ENCODE measurements at regions not wholly inside any gene's neighbourhood (a gene's known extent, or its start where the extent isn't known, plus 50 kb on each side); places are given as distances from the start of the nearest gene placed in this dataset.

DNA sequence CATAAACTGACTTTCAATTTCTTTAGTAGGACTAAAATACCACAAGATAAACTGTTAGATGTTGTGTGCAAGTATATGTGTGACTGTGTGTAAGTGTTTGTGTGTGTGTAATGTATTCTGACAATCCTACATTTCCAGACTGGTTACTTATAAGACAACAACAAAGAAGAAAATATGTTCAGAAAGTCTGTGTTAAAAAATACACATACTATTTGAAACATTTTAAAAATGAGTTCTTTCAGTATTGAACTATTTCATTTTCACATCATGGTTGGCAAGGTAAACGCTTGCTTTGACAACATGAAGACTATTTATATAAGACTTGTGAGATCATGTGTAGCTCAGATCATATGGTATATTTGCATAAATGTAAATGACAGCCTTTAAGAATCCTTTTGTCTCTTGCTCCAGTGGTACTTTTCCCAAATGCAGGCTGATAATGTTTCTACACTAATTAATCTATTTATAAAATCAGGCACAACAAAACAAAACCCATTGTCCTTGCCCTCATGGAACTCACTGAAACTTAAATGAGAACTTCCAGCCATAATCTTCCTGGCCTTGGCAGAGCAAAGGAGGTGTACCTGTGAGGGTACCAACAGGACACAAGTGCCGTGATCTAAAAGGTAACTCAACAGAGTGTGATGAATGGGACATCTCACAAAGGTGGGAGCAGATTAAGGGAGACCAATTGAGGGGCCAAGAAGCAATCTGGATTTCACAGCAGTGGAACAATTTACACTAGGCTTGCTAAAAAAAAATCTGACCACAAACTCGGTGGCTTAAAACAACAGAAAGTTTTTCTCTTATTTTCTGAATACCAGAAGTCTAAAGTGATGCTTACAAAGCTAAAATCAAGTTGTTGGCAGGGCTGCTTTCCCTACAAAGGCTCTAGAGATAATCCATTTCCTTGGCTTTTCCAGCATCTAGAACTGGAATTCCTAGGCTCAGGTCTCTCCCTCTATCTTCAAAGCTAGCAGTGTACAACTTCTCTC is 349.0 kb downstream of the TBC1D4 start:
- no peak for DNase-seq (ENCODE audit: low read depth)

DNA sequence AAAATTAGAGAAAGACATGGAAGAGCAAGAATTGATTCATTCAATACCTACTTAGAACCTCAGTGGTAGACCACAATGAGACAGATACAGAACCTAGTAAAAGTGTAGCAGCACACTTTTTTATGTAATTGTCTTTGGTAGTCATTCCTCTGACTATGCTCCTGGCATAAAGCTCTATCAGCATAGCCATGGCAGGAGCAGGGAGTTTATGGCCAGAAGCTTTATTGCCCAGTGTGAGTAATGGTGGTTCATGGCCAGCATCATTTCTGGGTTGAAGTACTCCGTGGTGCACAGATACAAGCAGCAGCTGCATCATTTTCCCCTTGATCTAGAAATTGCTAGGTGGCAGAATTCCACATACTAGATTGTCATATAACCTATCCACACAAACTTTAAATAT is 352.6 kb downstream of the TBC1D4 start:
- DNase-seq (ENCODE audit: low read depth) = peak; percentile 37

DNA sequence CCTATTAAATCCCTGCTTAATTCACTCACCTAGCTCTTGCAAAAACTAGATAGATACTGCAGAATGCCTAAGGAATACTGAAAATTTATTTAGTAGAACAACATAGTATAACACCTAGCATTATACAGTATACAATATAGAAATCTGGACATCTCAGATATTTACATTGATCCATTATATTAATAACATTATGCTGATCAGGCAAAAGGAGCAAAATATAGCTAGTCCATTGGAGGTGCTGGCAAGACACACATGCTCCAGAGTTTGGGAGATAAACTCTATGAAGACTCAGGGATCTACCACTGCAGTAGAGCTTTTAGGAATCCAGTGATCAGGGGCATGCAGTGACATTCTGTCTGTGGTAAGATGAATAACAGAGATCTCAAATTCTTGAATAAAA is 357.6 kb downstream of the TBC1D4 start:
- DNase-seq (ENCODE audit: low read depth) = no peak

DNA sequence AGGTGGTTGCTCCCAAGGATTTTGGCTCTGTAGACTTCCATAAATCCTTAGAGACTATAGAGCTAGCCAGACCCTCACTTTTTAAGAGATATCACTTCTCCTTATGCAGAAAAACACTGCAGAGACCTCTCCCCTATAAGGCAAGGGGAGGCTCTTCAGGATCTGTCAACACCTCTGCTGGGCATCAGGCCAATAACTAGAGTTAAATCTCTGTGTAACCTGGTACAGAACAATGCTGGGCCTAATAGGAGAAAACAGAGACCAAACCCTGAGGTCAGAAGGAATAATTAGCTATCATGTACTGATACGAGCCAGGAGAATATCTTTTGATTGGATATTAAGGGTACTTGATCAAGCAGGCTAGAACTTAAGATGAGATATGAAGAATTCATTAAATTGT is 358.5 kb downstream of the TBC1D4 start:
- DNase-seq (ENCODE audit: low read depth) = no peak

DNA sequence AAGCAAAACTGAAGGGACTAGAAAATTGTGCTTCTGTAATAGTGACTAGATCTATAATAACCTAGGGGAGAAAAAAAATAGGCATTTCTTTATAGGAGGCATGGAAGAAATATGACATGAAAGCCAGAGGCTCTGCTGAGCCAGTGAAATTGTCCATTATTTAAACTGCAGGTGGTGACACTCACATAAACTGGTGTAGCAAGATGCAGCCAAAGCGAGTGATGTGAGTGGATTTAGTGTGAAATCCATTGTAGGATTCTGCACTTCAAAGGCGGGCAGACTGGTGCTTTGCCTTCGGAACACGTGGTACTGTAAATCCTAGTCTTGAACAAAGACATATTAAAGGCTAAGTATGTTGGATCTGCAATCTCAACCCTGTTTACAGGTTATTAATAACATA is 361.9 kb downstream of the TBC1D4 start:
- no peak for DNase-seq (ENCODE audit: low read depth)

DNA sequence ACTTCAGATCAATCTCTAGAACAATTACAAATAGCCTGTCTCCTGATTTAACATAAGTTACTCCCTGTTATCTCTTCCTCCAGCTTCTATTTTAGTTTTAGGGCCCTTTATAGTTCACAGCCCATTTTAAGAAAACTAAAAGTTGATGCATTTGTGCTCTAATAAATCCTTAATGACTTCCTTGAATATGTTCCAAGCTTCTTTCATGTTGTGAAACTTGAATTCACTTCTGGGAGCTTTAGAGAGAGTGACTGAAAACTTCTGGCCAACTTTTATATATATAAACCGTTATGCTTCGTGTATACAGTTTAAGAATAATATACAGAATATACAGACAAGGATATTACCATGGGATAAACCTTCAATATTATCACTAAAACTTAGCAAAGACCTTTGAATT is 366.8 kb downstream of the TBC1D4 start:
- no peak for DNase-seq (ENCODE audit: low read depth)

DNA sequence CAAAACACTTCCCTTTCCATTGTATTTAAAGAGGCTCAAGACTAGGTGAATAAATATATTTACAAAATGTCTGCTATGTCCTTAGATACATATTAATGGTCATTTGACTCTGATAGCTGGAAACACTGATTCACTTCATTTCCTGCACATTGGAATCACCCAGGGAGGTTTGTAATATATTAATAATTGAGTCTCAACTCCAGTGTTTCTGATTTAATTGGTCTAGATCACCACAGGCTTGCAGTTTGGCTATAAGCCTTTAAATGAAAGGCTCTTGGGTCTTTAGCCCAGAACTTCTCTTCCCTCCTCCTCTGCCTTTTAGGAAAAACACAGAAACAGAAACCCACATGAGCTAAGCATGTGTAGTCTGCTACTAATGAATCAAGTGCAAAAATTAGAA is 378.0 kb downstream of the TBC1D4 start:
- DNase-seq (ENCODE audit: low read depth) = no peak

DNA sequence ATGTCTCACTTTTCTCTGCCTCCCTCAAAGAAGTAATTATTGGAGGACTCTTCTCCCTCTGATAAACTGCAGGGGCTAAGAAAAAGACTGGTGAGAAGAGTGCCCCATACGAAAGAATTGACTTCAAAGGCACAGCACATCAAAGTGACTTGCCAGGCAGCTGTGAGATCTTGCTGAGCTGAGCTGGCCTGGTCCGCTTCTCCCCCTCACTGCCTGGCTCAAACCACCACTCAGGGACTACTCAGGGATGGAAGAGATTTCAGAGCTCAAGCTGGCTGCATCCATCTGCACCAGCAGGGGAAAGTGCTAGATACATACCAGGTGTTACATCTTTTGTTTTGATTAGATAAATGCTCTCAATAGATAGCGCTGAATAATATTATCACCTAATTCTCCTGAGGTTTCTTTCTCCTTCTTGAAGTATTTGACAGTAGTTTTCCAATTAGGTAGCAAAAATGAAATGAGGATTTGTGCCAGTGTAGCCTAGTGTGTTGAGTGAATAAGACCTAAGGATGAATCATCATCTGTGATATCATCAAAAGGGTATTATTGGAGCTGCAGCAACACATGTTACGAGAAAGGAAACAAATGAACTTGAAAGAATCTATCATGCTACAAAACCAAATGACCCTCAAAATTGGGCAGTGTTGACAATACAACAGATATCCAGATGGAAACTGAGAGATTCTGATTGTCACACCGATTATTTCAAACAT is 379.8 kb downstream of the TBC1D4 start:
- peak; percentile 22 for DNase-seq (ENCODE audit: low read depth)

DNA sequence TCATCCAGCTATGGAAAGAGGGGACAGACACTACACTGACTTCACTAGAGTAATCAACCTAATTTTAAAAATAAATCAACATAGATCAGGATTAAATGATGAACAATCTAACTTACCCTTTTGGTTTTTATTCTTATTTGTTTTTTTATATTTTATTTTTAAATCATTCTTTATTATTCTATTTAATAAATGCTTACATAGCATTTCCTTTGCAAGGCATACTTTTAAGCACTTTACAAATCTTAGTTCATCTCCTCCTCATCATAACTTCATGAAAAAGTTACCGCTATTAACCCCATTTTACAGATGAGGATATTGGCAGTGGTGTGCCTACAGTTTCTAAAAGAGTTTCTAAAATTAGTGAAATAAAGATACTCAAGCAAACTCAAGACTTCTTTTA is 380.6 kb downstream of the TBC1D4 start:
- DNase-seq (ENCODE audit: low read depth) = no peak

DNA sequence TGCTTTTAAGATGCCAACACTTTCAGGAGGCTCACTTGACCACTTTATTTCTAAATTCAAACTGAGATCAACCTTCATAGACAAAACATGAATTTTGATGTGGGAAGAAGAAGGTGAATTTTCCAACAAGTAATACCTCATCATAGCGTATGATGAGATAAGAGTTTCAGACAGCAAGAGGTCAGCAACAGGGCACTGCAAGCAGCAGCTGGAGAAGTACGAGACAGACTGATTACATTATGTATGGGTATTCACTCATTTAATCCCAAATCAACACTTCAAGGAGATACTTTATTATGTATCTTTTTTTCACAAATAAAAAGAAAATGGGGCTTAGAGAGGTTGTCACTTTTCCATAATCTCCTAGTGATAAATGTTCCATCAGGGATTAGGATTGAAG is 389.8 kb downstream of the TBC1D4 start:
- no peak for DNase-seq (ENCODE audit: low read depth)

DNA sequence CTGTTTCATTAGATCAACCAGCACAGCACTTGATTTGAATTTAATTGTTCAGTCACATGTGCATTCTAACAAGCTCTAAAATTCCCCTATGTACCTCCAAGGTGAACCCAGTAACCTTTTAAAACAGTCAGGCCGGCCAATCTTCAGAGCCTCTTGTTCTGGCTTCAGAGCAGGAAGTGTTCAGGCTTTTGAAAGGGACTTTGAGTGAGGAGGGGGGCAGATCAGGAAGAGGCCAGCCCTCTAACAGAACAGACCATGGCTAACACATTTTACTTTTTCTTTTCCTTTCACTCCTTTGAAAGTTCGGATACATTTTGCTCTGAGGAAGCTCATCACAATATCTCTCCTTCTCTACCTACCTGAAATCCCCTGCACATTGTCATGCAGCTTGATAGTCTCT is 390.3 kb downstream of the TBC1D4 start:
- DNase-seq (ENCODE audit: low read depth) = no peak

DNA sequence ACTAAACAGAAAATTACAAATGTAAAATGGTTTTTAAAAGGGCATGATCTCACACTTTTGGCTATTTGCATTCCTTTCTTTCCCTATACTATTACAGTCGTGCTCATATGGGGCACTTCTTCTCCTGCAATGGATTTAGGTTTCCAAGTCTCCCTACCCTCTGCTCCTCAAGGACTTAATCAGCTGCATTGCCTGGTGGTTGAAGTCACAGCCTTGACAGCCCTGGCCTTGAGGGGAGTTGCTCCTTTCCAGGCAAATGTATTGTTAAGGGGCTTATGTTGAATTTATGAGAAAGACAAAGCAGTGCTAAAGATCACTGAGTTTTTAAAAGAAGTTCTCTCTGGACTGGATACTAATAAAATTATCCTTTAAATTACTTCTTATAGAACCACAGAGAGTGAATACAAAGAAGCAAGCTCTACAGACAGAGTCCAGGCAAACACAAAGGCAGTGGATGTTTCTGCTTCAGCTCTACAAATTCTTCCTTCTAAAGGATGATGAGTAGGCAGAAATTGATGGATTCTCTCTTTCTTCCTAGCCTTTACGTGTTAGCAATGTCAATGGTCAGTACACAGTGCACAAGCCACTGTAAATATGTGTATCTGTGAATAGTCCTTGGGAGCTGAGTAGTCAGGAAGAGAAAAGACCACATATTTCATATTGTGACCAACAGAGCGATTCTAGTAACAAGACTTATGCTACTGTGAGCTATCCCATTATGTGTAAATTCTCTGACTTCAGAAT is 390.9 kb downstream of the TBC1D4 start:
- no peak for DNase-seq (ENCODE audit: low read depth)

DNA sequence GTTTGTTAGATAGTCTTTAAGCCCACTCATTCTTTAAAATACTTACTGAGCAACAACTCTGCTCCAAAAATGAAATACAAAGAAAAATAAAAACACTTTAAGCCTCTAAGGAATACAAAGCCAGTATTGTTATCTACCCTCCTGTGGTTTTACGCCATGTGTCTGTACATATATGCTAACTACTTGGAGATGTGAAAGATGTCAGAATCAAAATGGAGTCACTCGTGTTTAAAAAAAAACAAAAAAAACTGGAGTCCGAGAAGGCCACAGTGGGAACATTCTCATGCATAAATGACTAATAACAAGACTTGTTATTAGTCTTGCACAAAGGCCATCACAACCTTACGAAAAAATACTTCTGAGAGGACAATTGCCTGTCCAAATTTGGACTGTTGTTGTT is 393.1 kb downstream of the TBC1D4 start:
- no peak for DNase-seq (ENCODE audit: low read depth)

DNA sequence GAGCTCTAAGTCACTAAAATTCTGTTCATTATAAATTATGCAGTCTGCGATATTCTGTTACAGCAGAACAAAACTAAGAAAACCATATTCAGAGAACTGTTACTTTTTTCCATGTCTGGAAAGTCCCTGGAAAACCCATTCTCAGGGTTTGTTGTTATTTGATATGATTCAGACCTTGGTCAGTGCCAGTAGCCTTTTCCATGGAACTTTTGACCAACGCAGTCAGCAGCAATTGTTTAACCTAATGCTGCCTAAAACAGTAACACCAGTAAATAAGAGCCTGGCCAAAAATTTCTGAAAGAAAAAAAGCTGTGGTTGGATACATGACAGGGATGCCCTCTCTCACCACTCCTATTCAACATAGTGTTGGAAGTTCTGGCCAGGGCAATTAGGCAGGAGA is 402.7 kb downstream of the TBC1D4 start:
- peak; percentile 31 for DNase-seq (ENCODE audit: low read depth)

DNA sequence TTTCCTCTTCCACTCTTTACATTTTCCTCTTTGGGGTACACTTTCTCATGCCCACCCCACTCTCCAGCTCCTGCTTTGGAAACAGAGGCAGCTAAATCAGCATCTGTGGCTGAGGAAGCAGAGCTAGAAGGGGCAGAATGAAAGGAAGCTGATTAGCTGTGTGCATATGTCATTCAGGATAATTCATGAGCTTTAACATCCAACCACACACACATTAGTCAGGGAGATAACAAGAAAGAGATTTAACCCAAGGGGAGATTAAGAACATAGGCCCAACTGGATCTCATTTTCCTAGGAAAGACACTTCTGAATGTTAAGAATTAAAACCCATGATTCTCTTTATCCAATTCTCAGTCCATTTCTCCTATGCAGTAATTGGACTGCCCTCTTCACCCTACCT is 405.5 kb downstream of the TBC1D4 start:
- DNase-seq (ENCODE audit: low read depth) = no peak

DNA sequence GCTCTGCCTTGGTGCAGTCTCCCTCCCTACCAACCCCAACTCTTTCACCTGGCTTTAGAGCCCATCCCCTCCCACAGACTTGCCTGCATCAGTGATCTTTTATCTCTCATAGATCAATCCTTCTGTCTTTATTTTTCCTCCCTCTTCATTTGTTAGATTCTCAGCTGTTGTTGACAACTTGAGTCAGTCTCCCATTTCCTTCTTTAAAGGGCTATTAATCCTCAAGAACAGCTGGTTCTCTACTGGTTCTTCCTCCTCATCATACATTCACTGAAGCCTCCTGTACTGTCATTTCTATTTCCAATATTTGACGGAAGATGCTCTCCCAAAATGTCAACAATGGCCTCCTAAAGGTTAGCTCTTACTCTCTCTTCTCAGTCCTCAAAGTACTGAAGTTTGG is 408.2 kb downstream of the TBC1D4 start:
- peak; percentile 91 for DNase-seq (ENCODE audit: low read depth)

DNA sequence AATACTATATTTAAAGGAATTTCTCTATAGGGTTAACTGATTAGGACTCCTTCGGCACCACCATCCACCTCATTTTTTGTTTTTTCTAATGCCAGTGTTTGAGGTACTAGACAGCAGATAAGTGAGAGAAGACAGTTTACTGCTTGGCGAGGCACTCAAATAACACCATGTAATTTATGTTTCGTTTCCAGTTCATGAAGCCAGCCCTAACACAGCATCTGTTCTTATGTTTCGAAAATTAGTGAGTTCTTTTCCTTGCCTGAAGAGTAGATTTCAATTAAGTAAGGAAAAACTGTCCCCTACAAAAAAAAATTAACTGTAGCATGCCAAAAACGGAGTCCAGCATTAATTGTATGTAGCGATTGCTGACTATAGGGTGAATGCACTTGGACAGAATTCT is 409.1 kb downstream of the TBC1D4 start:
- DNase-seq (ENCODE audit: low read depth) = no peak

DNA sequence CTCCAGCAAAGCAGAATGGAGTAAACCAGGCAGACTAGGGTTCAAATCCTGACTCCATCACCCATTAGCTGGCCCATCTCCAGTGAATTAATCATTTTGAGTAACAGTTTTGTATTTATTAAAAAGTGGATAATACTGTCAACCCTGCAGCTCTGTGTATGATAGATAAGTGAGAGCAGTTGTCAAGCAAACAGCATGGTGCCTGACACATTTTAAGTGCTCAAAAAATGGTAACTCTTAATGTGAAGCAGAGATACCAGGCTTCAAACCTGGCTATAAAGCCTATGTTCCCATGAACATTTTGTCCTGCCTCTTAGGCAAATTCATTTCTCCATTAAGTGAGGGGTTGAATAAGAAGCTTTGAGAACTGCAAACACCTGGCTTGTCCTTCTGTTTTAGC is 409.6 kb downstream of the TBC1D4 start:
- DNase-seq (ENCODE audit: low read depth) = no peak

DNA sequence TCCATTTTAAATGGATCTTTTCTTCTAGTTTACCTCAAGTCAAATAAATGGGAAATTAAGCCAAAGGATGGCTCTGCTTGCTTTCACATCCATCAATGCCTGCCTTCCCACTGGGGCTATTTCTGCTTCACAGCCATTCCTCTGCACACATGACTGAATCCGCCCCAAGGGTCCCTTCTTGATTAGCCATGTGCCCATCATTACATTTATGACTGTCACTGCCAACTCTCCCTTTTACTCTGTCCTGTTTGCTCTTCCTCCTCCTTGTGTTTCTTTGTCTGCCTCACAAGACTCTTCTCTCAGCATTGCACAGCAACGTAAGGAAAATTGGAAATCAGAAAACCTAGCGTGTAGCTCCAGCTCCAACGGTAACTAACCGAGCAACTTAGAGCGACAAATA is 410.2 kb downstream of the TBC1D4 start:
- no peak for DNase-seq (ENCODE audit: low read depth)

DNA sequence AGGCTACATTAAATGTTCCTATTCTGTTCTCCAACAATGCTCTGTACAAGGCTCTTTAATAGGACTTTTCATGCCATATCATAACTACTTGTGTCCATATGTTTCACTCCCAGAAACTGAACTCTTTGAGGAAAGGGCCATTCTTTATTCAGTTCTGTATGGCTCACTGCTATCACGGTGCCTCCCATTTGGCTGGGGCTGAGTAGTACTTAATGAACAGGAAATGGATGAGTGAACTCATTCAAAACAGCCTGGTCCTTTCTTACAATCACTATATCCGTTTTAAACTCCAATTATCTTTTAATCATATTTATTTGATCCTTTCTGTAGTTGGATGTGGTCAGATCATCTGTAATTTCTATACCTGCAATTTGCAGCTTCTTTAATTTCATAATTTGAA is 410.6 kb downstream of the TBC1D4 start:
- no peak for DNase-seq (ENCODE audit: low read depth)

DNA sequence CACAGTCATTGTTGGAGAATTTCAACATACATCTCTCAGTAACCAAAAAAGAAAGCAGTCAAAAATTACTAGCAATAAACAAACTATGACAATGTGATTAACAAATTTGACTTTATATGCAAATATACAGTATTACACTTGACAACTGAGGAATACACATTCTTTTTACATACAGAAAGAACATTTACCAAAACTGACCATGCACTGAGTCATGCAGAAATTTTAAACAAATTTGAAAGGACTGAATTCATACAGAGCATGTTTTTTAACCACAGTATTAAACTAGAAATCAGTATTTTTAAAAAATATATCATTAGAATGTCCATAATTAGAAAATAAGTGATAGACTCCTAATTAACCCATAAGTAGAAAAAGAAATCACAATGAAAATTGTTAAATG is 420.1 kb downstream of the TBC1D4 start:
- no peak for DNase-seq (ENCODE audit: low read depth)

DNA sequence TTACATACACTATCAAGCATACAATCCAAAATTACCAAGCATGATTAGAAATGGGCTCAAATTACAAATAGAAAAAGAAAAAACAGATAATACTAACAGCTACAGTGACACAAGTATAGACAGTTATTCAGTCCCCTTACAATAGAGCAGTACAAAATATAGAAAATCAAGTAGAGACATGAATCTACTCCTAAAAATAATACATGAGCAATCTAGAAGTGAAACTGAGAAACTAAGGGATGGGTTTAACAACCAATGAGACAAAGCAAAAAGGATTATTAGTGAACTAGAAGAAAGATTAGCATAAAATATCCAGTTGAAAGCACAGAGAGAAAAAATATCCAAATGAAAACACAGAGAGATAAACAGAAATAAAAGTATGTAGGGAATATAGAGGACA is 426.7 kb downstream of the TBC1D4 start:
- DNase-seq (ENCODE audit: low read depth) = peak; percentile 21

Data from myocyte (in vitro differentiated cells).